ENCODE measurements at regions not wholly inside any gene's neighbourhood (a gene's known extent, or its start where the extent isn't known, plus 50 kb on each side); places are given as distances from the start of the nearest gene placed in this dataset.

- TF ChIP-seq, protein P1, sequence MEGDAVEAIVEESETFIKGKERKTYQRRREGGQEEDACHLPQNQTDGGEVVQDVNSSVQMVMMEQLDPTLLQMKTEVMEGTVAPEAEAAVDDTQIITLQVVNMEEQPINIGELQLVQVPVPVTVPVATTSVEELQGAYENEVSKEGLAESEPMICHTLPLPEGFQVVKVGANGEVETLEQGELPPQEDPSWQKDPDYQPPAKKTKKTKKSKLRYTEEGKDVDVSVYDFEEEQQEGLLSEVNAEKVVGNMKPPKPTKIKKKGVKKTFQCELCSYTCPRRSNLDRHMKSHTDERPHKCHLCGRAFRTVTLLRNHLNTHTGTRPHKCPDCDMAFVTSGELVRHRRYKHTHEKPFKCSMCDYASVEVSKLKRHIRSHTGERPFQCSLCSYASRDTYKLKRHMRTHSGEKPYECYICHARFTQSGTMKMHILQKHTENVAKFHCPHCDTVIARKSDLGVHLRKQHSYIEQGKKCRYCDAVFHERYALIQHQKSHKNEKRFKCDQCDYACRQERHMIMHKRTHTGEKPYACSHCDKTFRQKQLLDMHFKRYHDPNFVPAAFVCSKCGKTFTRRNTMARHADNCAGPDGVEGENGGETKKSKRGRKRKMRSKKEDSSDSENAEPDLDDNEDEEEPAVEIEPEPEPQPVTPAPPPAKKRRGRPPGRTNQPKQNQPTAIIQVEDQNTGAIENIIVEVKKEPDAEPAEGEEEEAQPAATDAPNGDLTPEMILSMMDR (IDR thresholded peaks at IDR 0.05; ENCODE audit: insufficient read depth, low read depth, low read length, missing control alignments): no peak
- DNase-seq (ENCODE audit: low read depth): no peak
- no peak overlapping the region for H3K4me3 ChIP-seq (ENCODE audit: low read length)
Observed at GRCh38 chr17:6196355-6196754, 126.2 kb downstream of the WSCD1 start.

DNA sequence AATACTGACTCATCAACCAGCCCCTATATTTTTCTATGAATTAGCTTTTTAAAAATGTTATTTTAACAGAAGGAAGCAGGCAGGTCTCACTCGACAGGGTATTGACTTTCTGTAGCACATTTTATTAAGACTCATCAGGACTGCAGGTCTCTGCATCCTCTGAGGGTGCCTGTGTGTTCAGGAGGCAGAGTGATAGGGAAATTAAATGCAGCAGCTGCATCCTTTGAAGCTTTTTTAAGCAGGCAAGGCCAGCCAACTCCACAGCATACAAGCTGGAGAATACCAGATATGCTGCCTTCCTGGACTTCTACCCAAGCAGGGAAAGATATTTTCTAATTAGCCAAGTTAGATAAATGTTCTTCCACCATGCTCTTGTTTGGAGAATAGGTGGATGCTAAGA is 124.9 kb downstream of the WSCD1 start:
- TF ChIP-seq, protein P1 (IDR thresholded peaks at IDR 0.05; ENCODE audit: insufficient read depth, low read depth, low read length, missing control alignments): no peak
- no peak overlapping the region for H3K4me3 ChIP-seq (ENCODE audit: low read length)
- DNase-seq (ENCODE audit: low read depth): no peak

GRCh38 chr17:6191405-6192324 is 121.5 kb downstream of the WSCD1 start:
- no peak for DNase-seq (ENCODE audit: low read depth)
- H3K4me3 ChIP-seq (ENCODE audit: low read length): no peak overlapping the region
- TF ChIP-seq, protein P1 (IDR thresholded peaks at IDR 0.05; ENCODE audit: insufficient read depth, low read depth, low read length, missing control alignments): no peak

GRCh38 chr17:6187836-6188235 is 117.7 kb downstream of the WSCD1 start:
- TF ChIP-seq, protein P1 (IDR thresholded peaks at IDR 0.05; ENCODE audit: insufficient read depth, low read depth, low read length, missing control alignments): no peak
- no peak for DNase-seq (ENCODE audit: low read depth)
- no peak overlapping the region for H3K4me3 ChIP-seq (ENCODE audit: low read length)

- no peak for DNase-seq (ENCODE audit: low read depth)
- TF ChIP-seq, protein P1 (IDR thresholded peaks at IDR 0.05; ENCODE audit: insufficient read depth, low read depth, low read length, missing control alignments): no peak
- no peak overlapping the region for H3K4me3 ChIP-seq (ENCODE audit: low read length)
Observed at GRCh38 chr17:6186998-6187397, 116.8 kb downstream of the WSCD1 start.

DNA sequence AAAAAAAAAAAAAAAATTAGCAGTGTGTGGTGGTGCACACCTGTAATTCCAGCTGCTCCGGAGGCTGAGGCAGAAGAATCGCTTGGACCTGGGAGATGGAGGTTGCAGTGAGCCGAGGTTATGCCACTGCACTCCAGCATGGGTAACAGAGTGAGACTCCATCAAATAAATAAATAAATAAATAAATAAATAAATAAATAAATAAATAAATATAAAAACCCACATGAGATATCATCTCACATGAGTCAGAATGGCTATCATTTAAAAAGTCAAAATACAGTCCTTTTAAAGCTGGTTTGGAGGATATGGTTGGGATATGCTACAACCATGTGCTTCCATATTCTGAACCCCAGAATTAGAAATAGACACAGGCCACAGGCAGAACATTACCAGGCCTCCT is 114.3 kb downstream of the WSCD1 start:
- TF ChIP-seq, protein P1 (IDR thresholded peaks at IDR 0.05; ENCODE audit: insufficient read depth, low read depth, low read length, missing control alignments): no peak
- DNase-seq (ENCODE audit: low read depth): no peak
- H3K4me3 ChIP-seq (ENCODE audit: low read length): no peak overlapping the region

- TF ChIP-seq, protein P1 (IDR thresholded peaks at IDR 0.05; ENCODE audit: insufficient read depth, low read depth, low read length, missing control alignments): no peak
- H3K4me3 ChIP-seq (ENCODE audit: low read length): no peak overlapping the region
- DNase-seq (ENCODE audit: low read depth): no peak
Observed at GRCh38 chr17:6179017-6179416, 108.8 kb downstream of the WSCD1 start.
